HepG2 (cell line): ENCODE measurements at regions not wholly inside any gene's neighbourhood (a gene's known extent, or its start where the extent isn't known, plus 50 kb on each side); places are given as distances from the start of the nearest gene placed in this dataset.

ENCODE experiments used
- ATAC-seq: fragments of 200-7000 bp; cut with Tn5 transposase; 3 replicates; pipeline ENCODE4 v1.9.1; 2020; ENCODE audit warnings: mild to moderate bottlenecking, moderate library complexity
- BruUV-seq: library from RNA; stranded (reverse); fragments of 400-500 nt; replicated peaks from 2 replicates; lab custom pipeline; 2021; lab: Mats Ljungman, UMichigan
- CTCF ChIA-PET: fragments of 300-600 bp; formaldehyde crosslinking; extraction: SDS; loops from one replicate; lab custom pipeline; 2021; ENCODE audit warnings: low total read pairs, inconsistent platforms, low intra/inter-chr PET ratio; lab: Yijun Ruan, JAX
- POLR2A ChIA-PET: fragments of 350-600 bp; sonication (Branson Sonifier 250); formaldehyde crosslinking; loops from one replicate; lab custom pipeline; 2020; ENCODE audit warnings: antibody characterized with exemption, inconsistent platforms; lab: Yijun Ruan, JAX
- DNase-seq: peaks from one replicate; pipeline ENCODE4 v3.0.0-alpha.2; 2015; ENCODE audit warnings: low spot score
- FAIRE-seq: peaks from 3 replicates; lab custom pipeline; 2011; peaks lifted over from hg19 to GRCh38; lab: Jason Lieb, UNC
- H2AFZ ChIP-seq: one replicate; pipeline ENCODE4 v1.6.1; 2011; ENCODE audit warnings: low read length, inconsistent platforms
- H3K27ac ChIP-seq: fragments of 300-600 bp; 3 replicates; pipeline ENCODE4 v1.8.0; 2011; ENCODE audit warnings: mixed run types, mild to moderate bottlenecking, mixed read lengths, low read length, inconsistent platforms; ENCODE audit not compliant: insufficient read depth; ENCODE audit errors: extremely low read length
- H3K27me3 ChIP-seq, 2 experiments: fragments of 200-600 bp in 1 of 2; 2 replicates in 1 of 2; 3 replicates in 1 of 2; pipeline versions ENCODE4 v1.6.0 to v1.8.0; 2011; ENCODE audit warnings: low read length in 2 of 2, mild to moderate bottlenecking in 2 of 2, moderate library complexity in 2 of 2, inconsistent platforms in 1 of 2; ENCODE audit not compliant: insufficient read depth in 2 of 2, control insufficient read depth in 1 of 2
- H3K36me3 ChIP-seq, 2 experiments: fragments of 200-600 bp in 1 of 2; replicated peaks in 1 of 2; 2 replicates in 1 of 2; 3 replicates in 1 of 2; pipeline versions ENCODE4 v1.5.1 to v1.8.0; 2011; ENCODE audit warnings: low read length in 2 of 2, inconsistent platforms in 1 of 2; ENCODE audit not compliant: insufficient read depth in 2 of 2, control insufficient read depth in 1 of 2
- H3K4me1 ChIP-seq: 2 replicates; pipeline ENCODE4 v1.5.1; 2012; ENCODE audit warnings: low read length, inconsistent platforms; ENCODE audit not compliant: insufficient read depth
- H3K4me2 ChIP-seq: 2 replicates; pipeline ENCODE4 v1.6.0; 2011; ENCODE audit warnings: low read depth, low read length, inconsistent platforms
- H3K4me3 ChIP-seq, 3 experiments: fragments of 200-600 bp in 1 of 3; sonication (generic), shearing (Covaris generic) in 1 of 3; replicated peaks in 1 of 3; 2 replicates each; pipeline ENCODE4 v1.5.1; 2011 to 2016; ENCODE audit warnings: low read length in 3 of 3, inconsistent platforms in 2 of 3, low read depth in 2 of 3, mild to moderate bottlenecking in 2 of 3, control low read depth in 1 of 3, mixed read lengths in 1 of 3; ENCODE audit not compliant: insufficient read depth in 1 of 3
- H3K79me2 ChIP-seq: one replicate; pipeline ENCODE4 v1.6.1; 2011; ENCODE audit warnings: low read length, inconsistent platforms; ENCODE audit not compliant: insufficient read depth
- H3K9ac ChIP-seq: 2 replicates; pipeline ENCODE4 v1.6.0; 2011; ENCODE audit warnings: mild to moderate bottlenecking, low read depth, low read length, inconsistent platforms; ENCODE audit not compliant: insufficient read depth
- H3K9me3 ChIP-seq: 2 replicates; pipeline ENCODE4 v1.5.1; 2012; ENCODE audit warnings: mild to moderate bottlenecking, low read length
- H4K20me1 ChIP-seq: 2 replicates; pipeline ENCODE4 v1.6.0; 2011; ENCODE audit warnings: inconsistent platforms, mild to moderate bottlenecking, low read length, moderate library complexity; ENCODE audit not compliant: insufficient read depth
- CC2D1A ChIP-seq: sonication (generic); formaldehyde crosslinking; IDR thresholded peaks from 2 replicates; pipeline ENCODE4 v1.8.1; 2023; ENCODE audit warnings: mild to moderate bottlenecking, missing genetic modification reagents
- CEBPB ChIP-seq: IDR thresholded peaks from 2 replicates; pipeline ENCODE4 v1.6.1; 2011; ENCODE audit warnings: low read depth, low read length, improper control_type of control experiment, borderline replicate concordance
- E2F1 ChIP-seq: sonication (generic); formaldehyde crosslinking; IDR thresholded peaks from 2 replicates; pipeline ENCODE4 v1.5.0; 2020; ENCODE audit warnings: missing genetic modification reagents
- ESRRA ChIP-seq: sonication (generic); formaldehyde crosslinking; IDR thresholded peaks from 2 replicates; pipeline ENCODE4 v1.5.1; 2020; ENCODE audit warnings: mild to moderate bottlenecking, low read depth, missing genetic modification reagents
- IKZF4 ChIP-seq: sonication (generic); formaldehyde crosslinking; IDR thresholded peaks from 2 replicates; pipeline ENCODE4 v1.5.1; 2020; ENCODE audit warnings: borderline replicate concordance, mild to moderate bottlenecking, low read depth, missing genetic modification reagents; ENCODE audit errors: not compliant biosample characterization
- IRF9 ChIP-seq: sonication (generic); formaldehyde crosslinking; IDR thresholded peaks from 2 replicates; pipeline ENCODE4 v1.8.0; 2022; ENCODE audit warnings: missing genetic modification reagents, mild to moderate bottlenecking, borderline replicate concordance
- PRPF4 ChIP-seq: fragments of 200-400 bp; formaldehyde crosslinking; IDR thresholded peaks from 2 replicates; pipeline ENCODE4 v1.6.1; 2016; ENCODE audit warnings: low read length, low read depth; ENCODE audit not compliant: poor library complexity, severe bottlenecking
- SRSF4 ChIP-seq: fragments of 200-400 bp; formaldehyde crosslinking; IDR thresholded peaks from one replicate; pipeline ENCODE4 v1.6.1; 2018; ENCODE audit warnings: mild to moderate bottlenecking, low read depth, low read length, moderate library complexity; ENCODE audit not compliant: poor library complexity, severe bottlenecking
- TBL1XR1 ChIP-seq: fragments of 150-350 bp; IDR thresholded peaks from 2 replicates; pipeline ENCODE4 v1.6.1; 2014; ENCODE audit warnings: borderline replicate concordance, low read length; ENCODE audit not compliant: partially characterized antibody
- TBX3 ChIP-seq: fragments of 450-650 bp; IDR thresholded peaks from 2 replicates; pipeline ENCODE4 v1.6.1; 2017; ENCODE audit warnings: antibody characterized with exemption, mild to moderate bottlenecking, inconsistent platforms, borderline replicate concordance
- ZBTB8A ChIP-seq: sonication (generic); formaldehyde crosslinking; IDR thresholded peaks from 2 replicates; pipeline ENCODE4 v1.4.0; 2020; ENCODE audit warnings: mild to moderate bottlenecking, low read depth, missing genetic modification reagents, borderline replicate concordance
- ZFY ChIP-seq: sonication (generic); formaldehyde crosslinking; IDR thresholded peaks from 2 replicates; pipeline ENCODE4 v1.4.0; 2020; ENCODE audit warnings: missing genetic modification reagents
- ZNF235 ChIP-seq: sonication (generic); formaldehyde crosslinking; IDR thresholded peaks from 2 replicates; pipeline ENCODE4 v1.8.1; 2023; ENCODE audit warnings: mild to moderate bottlenecking, missing genetic modification reagents, borderline replicate concordance
- ZNF563 ChIP-seq: sonication (generic); formaldehyde crosslinking; IDR thresholded peaks from 2 replicates; pipeline ENCODE4 v1.8.0; 2022; ENCODE audit warnings: mild to moderate bottlenecking, moderate library complexity, missing genetic modification reagents
- ZNF775 ChIP-seq: sonication (generic); formaldehyde crosslinking; IDR thresholded peaks from 2 replicates; pipeline ENCODE4 v1.4.0; 2020; ENCODE audit warnings: missing genetic modification reagents, mild to moderate bottlenecking, moderate library complexity, borderline replicate concordance
- WGBS: methylation state at CpG from one replicate; pipeline ENCODE4 v1.1.6; 2017; ENCODE audit warnings: low lambda C conversion rate; 5-methylcytosine and 5-hydroxymethylcytosine counted together
- in situ Hi-C: cut with HindIII; loops from 2 replicates; pipeline ENCODE4 v1.10.0; 2017; ENCODE audit warnings: low pct_unique_long_range_greater_than_20kb; ENCODE audit not compliant: extremely low pct_ligation_motif_present
- intact Hi-C: fragments of 100-400 bp; cut with micrococcal nuclease; formaldehyde crosslinking; loops from one replicate; pipeline ENCODE4 v1.10.0; 2022; ENCODE audit not compliant: unreplicated experiment
- TF ChIP-seq, protein P1 (sequence below): sonication (generic); formaldehyde crosslinking; IDR thresholded peaks from 2 replicates; pipeline ENCODE4 v1.5.1; 2020; ENCODE audit warnings: mild to moderate bottlenecking, missing genetic modification reagents

DNA sequence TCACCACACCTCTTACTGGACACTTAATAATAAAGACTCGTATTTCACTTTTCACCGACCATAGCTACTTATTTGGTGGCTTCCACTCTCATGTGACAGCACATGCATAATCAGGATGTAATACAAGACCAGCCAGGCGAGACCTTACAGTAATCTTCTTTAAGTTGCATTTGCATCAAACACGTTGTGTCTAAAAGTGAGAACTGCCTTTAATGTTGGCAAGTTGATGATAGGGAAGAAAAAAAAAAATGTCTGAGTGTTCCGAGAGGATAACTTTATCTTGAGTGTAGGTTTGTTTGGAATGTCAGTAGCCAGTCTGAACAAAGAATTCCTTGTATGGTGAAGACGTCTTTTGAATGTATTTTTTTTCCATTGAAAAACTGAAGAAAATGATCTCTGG, 440.4 kb downstream of the ADAMTS20 start:
- CTCF ChIA-PET = no interaction called here
- WGBS = 1% methylated on average over 6 of the region's 6 CpGs
- no peak overlapping the region for H3K4me2 ChIP-seq
- no peak overlapping the region for H3K9ac ChIP-seq
- DNase-seq = no peak
- H3K9me3 ChIP-seq = peaks cover 5% of the 10 kb centered on the region; the same call in 1 of the 2 replicates
- TF ChIP-seq IKZF4 (CRISPR knock-in tag) = no peak
- TF ChIP-seq ZNF775 = no peak
- no peak for TF ChIP-seq IRF9 (CRISPR knock-in tag)
- TF ChIP-seq ZNF235 (CRISPR knock-in tag) = no peak
- TF ChIP-seq, protein P1, sequence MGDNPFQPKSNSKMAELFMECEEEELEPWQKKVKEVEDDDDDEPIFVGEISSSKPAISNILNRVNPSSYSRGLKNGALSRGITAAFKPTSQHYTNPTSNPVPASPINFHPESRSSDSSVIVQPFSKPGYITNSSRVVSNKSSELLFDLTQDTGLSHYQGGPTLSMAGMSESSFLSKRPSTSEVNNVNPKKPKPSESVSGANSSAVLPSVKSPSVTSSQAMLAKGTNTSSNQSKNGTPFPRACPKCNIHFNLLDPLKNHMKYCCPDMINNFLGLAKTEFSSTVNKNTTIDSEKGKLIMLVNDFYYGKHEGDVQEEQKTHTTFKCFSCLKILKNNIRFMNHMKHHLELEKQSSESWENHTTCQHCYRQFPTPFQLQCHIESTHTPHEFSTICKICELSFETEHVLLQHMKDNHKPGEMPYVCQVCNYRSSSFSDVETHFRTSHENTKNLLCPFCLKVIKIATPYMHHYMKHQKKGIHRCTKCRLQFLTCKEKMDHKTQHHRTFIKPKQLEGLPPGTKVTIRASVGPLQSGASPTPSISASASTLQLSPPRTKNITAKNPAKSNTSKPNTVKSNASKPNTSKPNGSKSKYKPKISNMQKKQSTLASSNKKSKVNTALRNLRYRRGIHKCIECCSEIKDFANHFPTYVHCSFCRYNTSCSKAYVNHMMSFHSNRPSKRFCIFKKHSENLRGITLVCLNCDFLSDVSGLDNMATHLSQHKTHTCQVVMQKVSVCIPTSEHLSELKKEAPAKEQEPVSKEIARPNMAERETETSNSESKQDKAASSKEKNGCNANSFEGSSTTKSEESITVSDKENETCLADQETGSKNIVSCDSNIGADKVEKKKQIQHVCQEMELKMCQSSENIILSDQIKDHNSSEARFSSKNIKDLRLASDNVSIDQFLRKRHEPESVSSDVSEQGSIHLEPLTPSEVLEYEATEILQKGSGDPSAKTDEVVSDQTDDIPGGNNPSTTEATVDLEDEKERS = no peak
- no peak for TF ChIP-seq ZFY (CRISPR knock-in tag)
- TF ChIP-seq ESRRA = no peak
- TF ChIP-seq E2F1 = no peak
- TF ChIP-seq CEBPB = no peak
- TF ChIP-seq ZNF563 (CRISPR knock-in tag) = no peak
- no peak for TF ChIP-seq PRPF4
- TF ChIP-seq SRSF4 = no peak
- TF ChIP-seq ZBTB8A (CRISPR knock-in tag) = no peak
- TF ChIP-seq CC2D1A = no peak
- TF ChIP-seq TBX3 = no peak
- no peak for TF ChIP-seq TBL1XR1
- TF ChIP-seq, all 625 proteins: peak for 0
- no peak overlapping the region for H3K27ac ChIP-seq
- POLR2A ChIA-PET = no interaction called here
- H3K4me1 ChIP-seq = no peaks in the 10 kb centered on the region
- no peaks in the 10 kb centered on the region for H3K27me3 ChIP-seq
- no peak for ATAC-seq
- no peaks in the 10 kb centered on the region for H4K20me1 ChIP-seq
- in situ Hi-C loops (no loop called here), intact Hi-C loops (no loop called here)
- H3K36me3 ChIP-seq = no peaks in the 10 kb centered on the region
- H2AFZ ChIP-seq = no peak overlapping the region
- H3K79me2 ChIP-seq = no peaks in the 10 kb centered on the region
- no peak for FAIRE-seq
- no peak overlapping the region for H3K4me3 ChIP-seq
- BruUV-seq = no TSS peak
